GM10266 (cell line): ENCODE measurements at regions not wholly inside any gene's neighbourhood (a gene's known extent, or its start where the extent isn't known, plus 50 kb on each side); places are given as distances from the start of the nearest gene placed in this dataset.

ENCODE experiments used
- DNase-seq: peaks from one replicate; pipeline ENCODE4 v3.0.0; 2012; ENCODE audit errors: extremely low spot score
- TF ChIP-seq, protein P1 (sequence below): IDR thresholded peaks from 2 replicates; pipeline ENCODE4 v1.5.1; 2012; ENCODE audit warnings: mild to moderate bottlenecking, low read depth; ENCODE audit not compliant: control insufficient read depth, insufficient read depth; ENCODE audit errors: missing control alignments

DNA sequence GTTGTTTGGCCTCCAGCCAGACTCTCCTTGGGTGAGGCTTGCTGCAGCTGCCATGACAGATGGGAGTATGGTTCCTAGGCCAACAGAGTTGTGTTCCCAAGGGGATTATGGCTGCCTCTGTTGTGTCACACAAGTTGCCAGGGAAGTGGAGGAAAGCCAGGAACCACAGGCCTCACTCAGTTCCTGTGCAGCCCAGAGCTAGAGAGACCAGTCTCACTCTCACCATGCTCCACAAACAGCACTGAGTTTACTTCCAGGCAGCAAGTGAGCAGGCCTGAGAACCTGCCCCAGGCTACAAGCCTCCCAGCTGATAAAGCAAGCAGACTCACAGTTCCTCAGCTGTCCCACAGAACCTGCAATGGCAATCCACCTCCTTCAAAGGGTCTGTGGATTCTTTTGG is 273.6 kb upstream of the TAS2R1 start:
- TF ChIP-seq, protein P1, sequence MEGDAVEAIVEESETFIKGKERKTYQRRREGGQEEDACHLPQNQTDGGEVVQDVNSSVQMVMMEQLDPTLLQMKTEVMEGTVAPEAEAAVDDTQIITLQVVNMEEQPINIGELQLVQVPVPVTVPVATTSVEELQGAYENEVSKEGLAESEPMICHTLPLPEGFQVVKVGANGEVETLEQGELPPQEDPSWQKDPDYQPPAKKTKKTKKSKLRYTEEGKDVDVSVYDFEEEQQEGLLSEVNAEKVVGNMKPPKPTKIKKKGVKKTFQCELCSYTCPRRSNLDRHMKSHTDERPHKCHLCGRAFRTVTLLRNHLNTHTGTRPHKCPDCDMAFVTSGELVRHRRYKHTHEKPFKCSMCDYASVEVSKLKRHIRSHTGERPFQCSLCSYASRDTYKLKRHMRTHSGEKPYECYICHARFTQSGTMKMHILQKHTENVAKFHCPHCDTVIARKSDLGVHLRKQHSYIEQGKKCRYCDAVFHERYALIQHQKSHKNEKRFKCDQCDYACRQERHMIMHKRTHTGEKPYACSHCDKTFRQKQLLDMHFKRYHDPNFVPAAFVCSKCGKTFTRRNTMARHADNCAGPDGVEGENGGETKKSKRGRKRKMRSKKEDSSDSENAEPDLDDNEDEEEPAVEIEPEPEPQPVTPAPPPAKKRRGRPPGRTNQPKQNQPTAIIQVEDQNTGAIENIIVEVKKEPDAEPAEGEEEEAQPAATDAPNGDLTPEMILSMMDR: no peak
- no peak for DNase-seq

DNA sequence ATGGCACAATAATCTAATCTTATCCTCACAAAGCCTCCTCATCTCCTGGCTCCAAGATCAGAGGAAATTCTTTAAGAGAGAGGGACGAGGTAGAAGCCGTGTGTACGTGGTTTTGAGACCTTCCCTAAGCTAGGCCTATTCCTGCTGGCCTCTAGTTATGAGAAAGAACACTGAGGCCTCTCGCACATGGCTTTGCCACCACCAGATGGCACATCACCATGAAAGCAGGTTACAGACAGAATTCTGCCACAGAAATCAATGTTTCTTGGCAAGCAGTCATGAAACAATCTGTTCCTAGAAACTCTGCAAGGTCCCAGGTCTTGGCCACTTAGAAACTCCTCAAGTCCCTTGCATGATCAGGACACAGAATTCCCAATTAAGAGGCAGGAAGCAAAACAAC is 268.2 kb upstream of the TAS2R1 start:
- TF ChIP-seq, protein P1: no peak
- DNase-seq: no peak

DNA sequence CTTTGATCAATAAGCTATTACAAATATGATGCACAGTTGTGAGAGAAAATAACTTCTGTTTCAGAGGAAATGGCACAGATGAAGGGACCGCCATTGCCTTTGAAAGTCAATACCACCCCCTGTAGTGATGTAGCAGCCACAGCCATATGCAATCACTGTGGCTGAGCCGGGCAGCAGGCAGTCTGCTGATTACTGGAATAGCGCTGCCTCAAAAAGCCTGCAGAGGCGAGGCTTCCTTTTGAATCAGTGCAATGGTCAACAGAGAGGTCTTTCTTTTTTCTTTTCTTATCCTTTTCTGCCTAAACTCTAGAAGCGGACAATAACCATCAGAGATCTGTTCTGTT is 265.1 kb upstream of the TAS2R1 start:
- no peak for DNase-seq

DNA sequence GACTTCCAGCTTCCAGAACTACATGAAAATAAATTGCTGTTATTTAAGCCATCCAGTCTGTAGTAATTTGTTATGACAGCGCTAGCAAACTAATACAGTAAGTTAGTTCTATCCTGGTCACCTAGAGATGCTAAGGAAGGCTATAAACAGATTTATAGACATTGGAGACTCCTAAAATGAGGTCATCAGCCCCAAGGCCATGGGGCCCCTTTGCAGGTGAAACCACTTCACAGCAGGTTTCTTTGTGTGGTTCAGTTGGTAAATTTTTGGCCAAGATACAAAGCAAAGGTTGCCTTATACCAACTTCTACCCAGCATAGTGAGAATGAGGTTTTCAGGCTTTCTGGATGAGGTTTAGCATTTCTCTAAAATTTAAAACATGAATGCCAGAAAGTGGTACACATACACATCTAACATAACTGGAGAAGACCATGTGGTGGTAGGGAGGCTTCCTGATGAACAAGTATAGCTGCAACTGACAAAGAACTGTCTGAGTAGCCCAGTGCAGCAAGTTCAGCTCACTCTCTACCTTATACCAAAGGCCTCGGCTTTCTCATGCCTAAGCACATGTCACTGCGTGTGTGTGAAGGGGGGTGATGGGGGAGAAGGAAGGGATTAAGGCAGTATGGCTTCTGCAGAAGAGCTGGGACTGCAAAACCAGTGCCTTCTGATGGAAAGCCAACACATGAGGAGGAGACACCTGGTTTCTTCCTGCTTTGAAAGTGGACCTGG is 264.6 kb upstream of the TAS2R1 start:
- TF ChIP-seq, protein P1: no peak
- no peak for DNase-seq

More for the DNA sequence above, 265.1 kb upstream of the TAS2R1 start:
- TF ChIP-seq, protein P1: no peak

DNA sequence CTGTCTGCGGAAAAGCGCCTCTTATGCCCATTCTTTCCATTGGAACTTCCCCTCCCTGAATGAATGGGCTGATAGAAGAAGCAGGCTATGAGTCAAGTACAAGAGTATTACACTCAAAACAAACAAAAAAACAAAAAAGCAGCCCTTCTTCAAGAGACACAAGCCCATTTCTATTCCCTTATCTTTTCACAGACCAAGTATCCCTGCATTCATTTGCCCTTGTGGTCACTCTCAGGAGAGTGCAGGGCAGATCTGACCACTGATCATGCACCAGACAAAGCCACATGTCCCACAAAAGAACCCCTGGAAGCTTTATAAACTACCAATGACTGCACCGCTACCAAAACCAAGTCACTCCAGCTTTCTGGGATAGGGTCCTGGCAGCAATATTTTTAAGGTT is 262.5 kb upstream of the TAS2R1 start:
- no peak for DNase-seq
- TF ChIP-seq, protein P1: no peak

DNA sequence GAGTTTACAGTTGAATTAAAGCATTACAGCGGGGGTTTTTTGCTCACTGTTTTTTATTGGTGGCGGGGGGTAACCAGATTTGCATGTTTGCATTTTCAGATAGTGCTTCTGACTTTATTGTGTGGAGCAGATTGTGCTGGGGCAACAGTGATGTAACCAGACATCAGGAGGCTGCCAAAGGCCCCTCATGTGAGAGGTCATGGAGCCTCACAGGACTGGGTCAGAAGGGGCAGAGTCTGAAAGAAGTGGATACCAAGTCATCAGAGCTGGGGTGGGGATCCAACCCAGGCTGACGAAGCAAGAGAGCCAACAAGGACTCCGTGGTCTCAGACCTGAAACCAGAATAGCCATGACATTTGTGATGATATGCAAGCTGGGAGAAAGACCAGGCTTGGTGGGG is 259.4 kb upstream of the TAS2R1 start:
- no peak for DNase-seq
- TF ChIP-seq, protein P1: no peak

DNA sequence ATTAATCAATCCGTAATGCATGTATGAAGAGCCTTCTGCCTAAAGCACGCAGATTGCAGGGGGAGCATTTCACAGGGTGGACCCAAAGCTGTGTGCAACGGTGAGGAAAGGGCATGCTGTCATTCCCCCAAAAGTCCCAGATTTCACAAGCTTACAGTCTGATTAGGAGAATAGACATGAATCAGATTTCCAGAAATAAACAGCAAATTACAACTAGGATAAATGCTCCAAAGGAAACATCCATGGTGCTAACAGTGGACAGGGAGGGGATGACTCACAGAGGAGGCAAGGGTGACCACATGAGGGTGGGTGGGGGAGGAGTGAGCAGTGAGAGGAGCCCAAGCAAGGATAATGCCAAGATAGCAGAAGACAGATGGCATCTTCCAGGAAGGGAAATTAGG is 258.4 kb upstream of the TAS2R1 start:
- TF ChIP-seq, protein P1: no peak
- DNase-seq: no peak
